SK-N-SH (cell line): ENCODE measurements at regions not wholly inside any gene's neighbourhood (a gene's known extent, or its start where the extent isn't known, plus 50 kb on each side); places are given as distances from the start of the nearest gene placed in this dataset.

Source experiments
- CTCF ChIP-seq: fragments of 200-600 bp; sonication (generic); IDR thresholded peaks from 2 replicates; pipeline ENCODE4 v1.6.1; 2017; ENCODE audit warnings: antibody characterized with exemption, mild to moderate bottlenecking, moderate library complexity
- GABPA ChIP-seq: IDR thresholded peaks from 2 replicates; pipeline ENCODE4 v1.4.0; 2012; ENCODE audit warnings: low read depth, mild to moderate bottlenecking

GRCh38 chr16:6132121-6132520, 1034.5 kb upstream of the EEF2KMT start:
- TF ChIP-seq CTCF (no peak), GABPA (no peak)
